ENCODE measurements at regions not wholly inside any gene's neighbourhood (a gene's known extent, or its start where the extent isn't known, plus 50 kb on each side); places are given as distances from the start of the nearest gene placed in this dataset.
A peak's percentile ranks its signal among the peaks of the same experiment; 100 is the strongest.
"Not testable (repeated sequence)": the region's sequence is repeated elsewhere in the genome, so short reads cannot be mapped to it uniquely, and the experiment has no call there.

- H3K4me1 ChIP-seq (ENCODE audit: control insufficient read depth, insufficient read depth, low read length); H3K36me3 ChIP-seq (ENCODE audit: control insufficient read depth in 2 of 2, insufficient read depth in 1 of 2, low read length in 2 of 2); CTCF ChIA-PET; H3K9me3 ChIP-seq (ENCODE audit: control insufficient read depth, insufficient read depth, low read depth, low read length); H3K27ac ChIP-seq (ENCODE audit: extremely low read depth, low read depth, low read length); POLR2A ChIA-PET; H3K4me3 ChIP-seq (ENCODE audit: low read depth, low read length): not testable (repeated sequence)
These were observed 1371.5 kb downstream of the CDH12 start for GRCh38 chr5:21481320-21482270.

GRCh38 chr5:21480054-21480453, 1373.1 kb downstream of the CDH12 start:
- H3K9me3 ChIP-seq (ENCODE audit: control insufficient read depth, insufficient read depth, low read depth, low read length); H3K36me3 ChIP-seq (ENCODE audit: control insufficient read depth in 2 of 2, insufficient read depth in 1 of 2, low read length in 2 of 2); H3K4me1 ChIP-seq (ENCODE audit: control insufficient read depth, insufficient read depth, low read length); POLR2A ChIA-PET; H3K27ac ChIP-seq (ENCODE audit: extremely low read depth, low read depth, low read length); H3K4me3 ChIP-seq (ENCODE audit: low read depth, low read length); CTCF ChIA-PET: not testable (repeated sequence)

- H3K4me1 ChIP-seq (ENCODE audit: control insufficient read depth, insufficient read depth, low read length); H3K9me3 ChIP-seq (ENCODE audit: control insufficient read depth, insufficient read depth, low read depth, low read length); CTCF ChIA-PET; H3K27ac ChIP-seq (ENCODE audit: extremely low read depth, low read depth, low read length); H3K4me3 ChIP-seq (ENCODE audit: low read depth, low read length); POLR2A ChIA-PET: not testable (repeated sequence)
- H3K36me3 ChIP-seq (ENCODE audit: control insufficient read depth in 2 of 2, insufficient read depth in 1 of 2, low read length in 2 of 2), result peaks cover 0 to 17% of the 10 kb centered on the region in 2 experiments; a peak in 2 of 3 replicates
These were observed 1379.2 kb downstream of the CDH12 start for GRCh38 chr5:21473981-21474380.

GRCh38 chr5:21473436-21473835, 1379.7 kb downstream of the CDH12 start:
- H3K4me3 ChIP-seq (ENCODE audit: low read depth, low read length); H3K9me3 ChIP-seq (ENCODE audit: control insufficient read depth, insufficient read depth, low read depth, low read length); CTCF ChIA-PET; H3K27ac ChIP-seq (ENCODE audit: extremely low read depth, low read depth, low read length); H3K4me1 ChIP-seq (ENCODE audit: control insufficient read depth, insufficient read depth, low read length); POLR2A ChIA-PET: not testable (repeated sequence)
- H3K36me3 ChIP-seq (ENCODE audit: control insufficient read depth in 2 of 2, insufficient read depth in 1 of 2, low read length in 2 of 2), result peaks cover 0 to 17% of the 10 kb centered on the region in 2 experiments; a peak in 2 of 3 replicates

GRCh38 chr5:21471691-21472090, 1381.5 kb downstream of the CDH12 start:
- H3K27ac ChIP-seq (ENCODE audit: extremely low read depth, low read depth, low read length); H3K9me3 ChIP-seq (ENCODE audit: control insufficient read depth, insufficient read depth, low read depth, low read length); H3K4me3 ChIP-seq (ENCODE audit: low read depth, low read length); CTCF ChIA-PET; H3K4me1 ChIP-seq (ENCODE audit: control insufficient read depth, insufficient read depth, low read length); POLR2A ChIA-PET: not testable (repeated sequence)
- H3K36me3 ChIP-seq (ENCODE audit: control insufficient read depth in 2 of 2, insufficient read depth in 1 of 2, low read length in 2 of 2), result peaks cover 3 to 20% of the 10 kb centered on the region in 2 experiments; a peak in 2 of 3 replicates

- POLR2A ChIA-PET; H3K4me1 ChIP-seq (ENCODE audit: control insufficient read depth, insufficient read depth, low read length); H3K9me3 ChIP-seq (ENCODE audit: control insufficient read depth, insufficient read depth, low read depth, low read length); H3K27ac ChIP-seq (ENCODE audit: extremely low read depth, low read depth, low read length); H3K4me3 ChIP-seq (ENCODE audit: low read depth, low read length): not testable (repeated sequence)
- peaks cover 3 to 20% of the 10 kb centered on the region in 2 experiments; a peak in 2 of 3 replicates for H3K36me3 ChIP-seq (ENCODE audit: control insufficient read depth in 2 of 2, insufficient read depth in 1 of 2, low read length in 2 of 2)
- CTCF ChIA-PET, result interaction anchor here (0.6 kb wide), 1 partner anchor 117 kb away, joined by 4 read pairs; no protein-coding TSS in a partner anchor
These were observed 1383.5 kb downstream of the CDH12 start for GRCh38 chr5:21469523-21470101.

- peaks cover 6 to 16% of the 10 kb centered on the region in 2 experiments; a peak in 2 of 3 replicates for H3K36me3 ChIP-seq (ENCODE audit: control insufficient read depth in 2 of 2, insufficient read depth in 1 of 2, low read length in 2 of 2)
- H3K9me3 ChIP-seq (ENCODE audit: control insufficient read depth, insufficient read depth, low read depth, low read length); POLR2A ChIA-PET; H3K4me3 ChIP-seq (ENCODE audit: low read depth, low read length); CTCF ChIA-PET; H3K4me1 ChIP-seq (ENCODE audit: control insufficient read depth, insufficient read depth, low read length); H3K27ac ChIP-seq (ENCODE audit: extremely low read depth, low read depth, low read length): not testable (repeated sequence)
- TF ChIP-seq ZNF146 (tag by site-specific recombination; IDR thresholded peaks at IDR 0.05), result peak; percentile 94
These were observed 1385.6 kb downstream of the CDH12 start for GRCh38 chr5:21467544-21467943.

- not testable (repeated sequence) for H3K27ac ChIP-seq (ENCODE audit: extremely low read depth, low read depth, low read length); H3K4me1 ChIP-seq (ENCODE audit: control insufficient read depth, insufficient read depth, low read length)
- POLR2A ChIA-PET, result interaction anchor here (1.0 kb wide), 1 partner anchor 270 kb away, joined by 3 read pairs; no protein-coding TSS in a partner anchor
These were observed 1393.4 kb downstream of the CDH12 start for GRCh38 chr5:21459744-21460073.

More at GRCh38 chr5:21459744-21460073, 1393.4 kb downstream of the CDH12 start:
- H3K9me3 ChIP-seq (ENCODE audit: control insufficient read depth, insufficient read depth, low read depth, low read length); H3K36me3 ChIP-seq (ENCODE audit: control insufficient read depth in 2 of 2, insufficient read depth in 1 of 2, low read length in 2 of 2): not testable (repeated sequence)
- H3K4me3 ChIP-seq (ENCODE audit: low read depth, low read length), result peak overlapping the region; percentile 54
- TF ChIP-seq ZNF501 (tag by site-specific recombination; IDR thresholded peaks at IDR 0.05), result 0 out of 2 replicates have a peak, but pooled peaks have one; percentile 6
- CTCF ChIA-PET, result interaction anchor here (1.2 kb wide), 1 partner anchor 13 kb away, joined by 3 read pairs; no protein-coding TSS in a partner anchor
